ENCODE measurements at regions not wholly inside any gene's neighbourhood (a gene's known extent, or its start where the extent isn't known, plus 50 kb on each side); places are given as distances from the start of the nearest gene placed in this dataset.

GRCh38 chr3:94291686-94292085, 228.8 kb downstream of the NSUN3 start:
- TF ChIP-seq CTCF (IDR thresholded peaks at IDR 0.05) (no peak), POLR2A (IDR thresholded peaks at IDR 0.05) (no peak)
